ENCODE measurements at regions not wholly inside any gene's neighbourhood (a gene's known extent, or its start where the extent isn't known, plus 50 kb on each side); places are given as distances from the start of the nearest gene placed in this dataset.

DNA sequence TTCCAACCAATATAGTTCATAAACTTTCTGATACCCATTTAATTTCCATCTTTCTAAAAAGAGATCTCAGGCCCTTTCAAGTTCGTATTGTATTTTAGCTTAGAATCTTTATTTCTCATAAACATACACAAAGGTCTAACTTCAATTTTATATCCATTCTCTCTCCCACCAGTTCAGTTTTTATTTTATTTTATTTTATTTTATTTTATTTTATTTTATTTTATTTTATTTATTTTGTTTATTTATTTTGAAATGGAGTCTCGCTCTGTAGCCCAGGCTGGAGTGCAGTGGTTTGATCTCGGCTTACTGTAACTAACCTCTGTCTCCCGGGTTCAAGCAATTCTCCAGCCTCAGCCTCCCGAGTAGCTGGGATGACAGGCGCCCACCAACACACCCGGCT is 552.8 kb downstream of the SLITRK5 start:
- H3K36me3 ChIP-seq: no peaks in the 10 kb centered on the region
- H3K27me3 ChIP-seq: no peaks in the 10 kb centered on the region
- no peak for ATAC-seq
- no peak overlapping the region for H3K27ac ChIP-seq
- H3K4me1 ChIP-seq: no peaks in the 10 kb centered on the region
- TF ChIP-seq, protein P1, sequence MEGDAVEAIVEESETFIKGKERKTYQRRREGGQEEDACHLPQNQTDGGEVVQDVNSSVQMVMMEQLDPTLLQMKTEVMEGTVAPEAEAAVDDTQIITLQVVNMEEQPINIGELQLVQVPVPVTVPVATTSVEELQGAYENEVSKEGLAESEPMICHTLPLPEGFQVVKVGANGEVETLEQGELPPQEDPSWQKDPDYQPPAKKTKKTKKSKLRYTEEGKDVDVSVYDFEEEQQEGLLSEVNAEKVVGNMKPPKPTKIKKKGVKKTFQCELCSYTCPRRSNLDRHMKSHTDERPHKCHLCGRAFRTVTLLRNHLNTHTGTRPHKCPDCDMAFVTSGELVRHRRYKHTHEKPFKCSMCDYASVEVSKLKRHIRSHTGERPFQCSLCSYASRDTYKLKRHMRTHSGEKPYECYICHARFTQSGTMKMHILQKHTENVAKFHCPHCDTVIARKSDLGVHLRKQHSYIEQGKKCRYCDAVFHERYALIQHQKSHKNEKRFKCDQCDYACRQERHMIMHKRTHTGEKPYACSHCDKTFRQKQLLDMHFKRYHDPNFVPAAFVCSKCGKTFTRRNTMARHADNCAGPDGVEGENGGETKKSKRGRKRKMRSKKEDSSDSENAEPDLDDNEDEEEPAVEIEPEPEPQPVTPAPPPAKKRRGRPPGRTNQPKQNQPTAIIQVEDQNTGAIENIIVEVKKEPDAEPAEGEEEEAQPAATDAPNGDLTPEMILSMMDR (IDR thresholded peaks at IDR 0.05): no peak
- TF ChIP-seq POLR2A (IDR thresholded peaks at IDR 0.05) (no peak), EP300 (IDR thresholded peaks at IDR 0.05) (no peak), POLR2AphosphoS5 (IDR thresholded peaks at IDR 0.05) (no peak)
- 93 to 99% methylated on average over 2 to 6 of the region's 7 CpGs for WGBS, 2 donors (ENCODE audit: low coverage in 1 of 2)
- no peak overlapping the region for H3K4me3 ChIP-seq
- no peaks in the 10 kb centered on the region for H3K9me3 ChIP-seq

DNA sequence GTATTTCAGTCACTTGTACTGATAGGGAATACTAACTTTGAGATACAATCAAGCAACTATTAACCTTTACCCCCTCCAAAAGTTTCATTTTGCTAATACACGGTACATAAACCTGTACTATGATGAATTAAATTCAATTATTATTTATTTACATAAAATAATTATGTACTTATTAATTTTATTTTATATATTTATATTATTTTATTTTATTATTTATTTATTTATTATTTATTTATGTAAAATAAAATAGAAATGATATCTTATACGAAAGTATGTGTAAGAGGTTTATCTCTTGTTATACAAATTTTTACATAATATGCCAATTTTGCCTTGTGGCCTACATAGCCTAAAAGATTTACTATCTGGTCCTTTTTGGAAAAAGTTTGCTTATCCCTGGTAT is 564.3 kb downstream of the SLITRK5 start:
- Histone ChIP-seq H3K27ac (no peak overlapping the region), H3K4me1 (no peaks in the 10 kb centered on the region), H3K9me3 (peaks cover 0 to 4% (median 0%) of the 10 kb centered on the region in 3 donors), H3K27me3 (no peaks in the 10 kb centered on the region), H3K4me3 (no peak overlapping the region), H3K36me3 (no peaks in the 10 kb centered on the region)
- TF ChIP-seq EP300 (IDR thresholded peaks at IDR 0.05) (no peak), POLR2A (IDR thresholded peaks at IDR 0.05) (no peak), POLR2AphosphoS5 (IDR thresholded peaks at IDR 0.05) (no peak)
- TF ChIP-seq, protein P1 (IDR thresholded peaks at IDR 0.05): no peak
- 85 to 88% methylated on average over 2 of the region's 2 CpGs for WGBS, 2 donors (ENCODE audit: low coverage in 1 of 2)
- no peak for ATAC-seq

DNA sequence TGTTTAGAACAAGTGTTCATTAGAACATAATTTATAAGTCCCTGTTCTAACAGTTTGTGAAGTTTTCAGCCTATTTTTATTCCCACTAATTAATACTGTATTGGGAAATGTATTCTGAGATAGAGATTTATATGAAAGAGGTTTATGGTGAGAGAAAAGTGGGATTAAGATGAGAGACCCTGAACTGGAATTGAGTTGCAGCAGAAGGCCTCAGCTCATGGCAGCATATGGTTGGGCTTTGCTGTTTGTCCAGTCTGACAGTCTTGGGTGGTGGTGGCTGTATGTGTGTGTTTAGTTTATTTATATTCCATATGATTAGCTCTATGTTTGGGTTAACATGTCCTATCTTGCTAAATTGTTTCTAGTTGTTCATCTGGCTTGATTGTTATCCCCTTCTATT is 575.1 kb downstream of the SLITRK5 start:
- TF ChIP-seq, protein P1 (IDR thresholded peaks at IDR 0.05): no peak
- TF ChIP-seq EP300 (IDR thresholded peaks at IDR 0.05): no peak
- no peak for TF ChIP-seq POLR2AphosphoS5 (IDR thresholded peaks at IDR 0.05)
- no peak for TF ChIP-seq POLR2A (IDR thresholded peaks at IDR 0.05)
- Histone ChIP-seq H3K4me1 (no peaks in the 10 kb centered on the region), H3K27ac (no peak overlapping the region), H3K27me3 (no peaks in the 10 kb centered on the region), H3K4me3 (no peak overlapping the region), H3K36me3 (no peaks in the 10 kb centered on the region), H3K9me3 (no peaks in the 10 kb centered on the region)
- ATAC-seq: no peak

DNA sequence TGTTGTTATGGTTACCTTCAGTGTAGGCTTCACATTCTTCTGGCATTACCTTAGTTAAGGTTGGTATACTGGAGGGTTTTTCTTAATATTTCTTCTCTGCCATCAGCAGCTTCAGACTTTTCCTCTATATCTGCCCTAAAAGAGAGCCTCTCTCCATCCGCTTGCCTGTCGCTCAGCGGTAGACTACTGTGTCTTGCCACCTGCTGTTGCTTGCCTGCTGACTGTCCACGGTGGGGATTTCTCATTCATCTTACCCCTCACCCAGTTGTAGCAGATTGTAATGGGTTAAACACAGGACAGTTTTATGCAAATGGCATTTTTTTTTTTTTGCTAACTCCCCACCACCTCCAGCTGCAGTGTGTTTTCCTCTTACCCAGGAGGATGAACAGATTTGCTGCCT is 577.2 kb downstream of the SLITRK5 start:
- Histone ChIP-seq H3K27ac (no peak overlapping the region), H3K9me3 (no peaks in the 10 kb centered on the region), H3K36me3 (no peaks in the 10 kb centered on the region), H3K4me3 (no peak overlapping the region), H3K27me3 (no peaks in the 10 kb centered on the region), H3K4me1 (no peaks in the 10 kb centered on the region)
- TF ChIP-seq POLR2A (IDR thresholded peaks at IDR 0.05) (no peak), EP300 (IDR thresholded peaks at IDR 0.05) (no peak), POLR2AphosphoS5 (IDR thresholded peaks at IDR 0.05) (no peak)
- TF ChIP-seq, protein P1 (IDR thresholded peaks at IDR 0.05): no peak
- no peak for ATAC-seq
- 63 to 78% methylated on average over 3 to 4 of the region's 4 CpGs for WGBS, 2 donors (ENCODE audit: low coverage in 1 of 2)

DNA sequence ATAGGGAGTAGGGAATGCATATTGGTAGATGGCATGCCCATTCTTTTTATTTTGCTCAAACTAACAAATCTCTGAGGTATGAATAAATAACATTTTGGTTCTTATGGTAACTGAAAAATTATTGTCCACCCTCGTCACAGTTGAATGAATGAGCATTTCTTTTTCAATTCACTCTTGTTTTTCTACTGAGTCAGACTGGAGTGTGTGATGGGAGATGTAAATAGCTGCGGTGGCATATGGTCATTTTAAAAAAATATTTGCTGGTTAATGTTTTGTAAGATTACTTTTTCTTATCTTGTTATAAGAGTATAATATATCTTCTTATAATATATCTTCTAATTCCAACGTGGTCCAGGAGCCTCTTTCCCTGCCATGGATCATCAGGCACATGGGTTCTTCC is 586.5 kb downstream of the SLITRK5 start:
- H3K4me1 ChIP-seq: no peaks in the 10 kb centered on the region
- H3K36me3 ChIP-seq: no peaks in the 10 kb centered on the region
- no peaks in the 10 kb centered on the region for H3K9me3 ChIP-seq
- H3K27ac ChIP-seq: no peak overlapping the region
- 38 to 76% methylated on average over 3 of the region's 3 CpGs for WGBS, 2 donors (ENCODE audit: low coverage in 1 of 2)
- TF ChIP-seq POLR2AphosphoS5 (IDR thresholded peaks at IDR 0.05) (no peak), POLR2A (IDR thresholded peaks at IDR 0.05) (no peak), EP300 (IDR thresholded peaks at IDR 0.05) (no peak)
- TF ChIP-seq, protein P1 (IDR thresholded peaks at IDR 0.05): no peak
- no peaks in the 10 kb centered on the region for H3K27me3 ChIP-seq
- ATAC-seq: no peak
- H3K4me3 ChIP-seq: no peak overlapping the region

Measured in gastroesophageal sphincter (tissue), 4 donors.